NT2/D1 (cell line): ENCODE measurements at regions not wholly inside any gene's neighbourhood (a gene's known extent, or its start where the extent isn't known, plus 50 kb on each side); places are given as distances from the start of the nearest gene placed in this dataset.

Source experiments
- DNase-seq: peaks from one replicate; pipeline ENCODE4 v3.0.0-alpha.2; 2011; ENCODE audit warnings: low read depth, low spot score
- H3K27me3 ChIP-seq: 2 replicates; pipeline ENCODE4 v1.6.0; 2011; ENCODE audit warnings: mild to moderate bottlenecking; ENCODE audit not compliant: insufficient read length, insufficient read depth
- H3K36me3 ChIP-seq: 2 replicates; pipeline ENCODE4 v1.6.1; 2011; ENCODE audit warnings: mild to moderate bottlenecking, low read length, mixed read lengths; ENCODE audit not compliant: insufficient read depth, insufficient read length
- H3K4me1 ChIP-seq: 2 replicates; pipeline ENCODE4 v1.5.1; 2011; ENCODE audit not compliant: insufficient read depth, insufficient read length
- H3K4me3 ChIP-seq: 2 replicates; pipeline ENCODE4 v1.5.1; 2011; ENCODE audit warnings: low read depth; ENCODE audit not compliant: insufficient read length
- H3K9ac ChIP-seq: 2 replicates; pipeline ENCODE4 v1.6.0; 2011; ENCODE audit warnings: low read depth; ENCODE audit not compliant: insufficient read length
- H3K9me3 ChIP-seq: 2 replicates; pipeline ENCODE4 v1.5.1; 2011; ENCODE audit warnings: mild to moderate bottlenecking, low read length; ENCODE audit not compliant: insufficient read depth
- SUZ12 ChIP-seq: IDR thresholded peaks from 2 replicates; pipeline ENCODE4 v1.6.1; 2011; ENCODE audit not compliant: insufficient read length, insufficient read depth; ENCODE audit errors: extremely low read depth
- YY1 ChIP-seq: IDR thresholded peaks from 2 replicates; pipeline ENCODE4 v1.6.1; 2011; ENCODE audit not compliant: insufficient read length, insufficient read depth
- ZNF274 ChIP-seq: IDR thresholded peaks from 2 replicates; pipeline ENCODE4 v1.6.1; 2011; ENCODE audit warnings: mild to moderate bottlenecking, low read depth, low read length

DNA sequence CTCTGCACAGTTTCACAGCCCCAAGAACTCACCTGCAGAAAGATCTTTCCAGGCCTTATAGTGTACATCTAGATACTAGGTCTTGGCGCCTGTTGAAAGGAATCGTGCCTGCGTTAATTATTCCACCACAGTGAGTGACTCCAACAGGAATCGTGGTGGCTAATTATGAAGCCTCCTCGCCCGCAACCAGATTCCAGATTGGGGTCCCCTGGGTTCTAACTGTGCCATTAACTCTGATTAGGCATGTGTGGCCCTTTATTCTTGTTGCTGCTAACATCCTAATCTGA lies 295.3 kb upstream of the MAF start:
- no peak overlapping the region for H3K9ac ChIP-seq
- H3K36me3 ChIP-seq: no peaks in the 10 kb centered on the region
- H3K4me3 ChIP-seq: no peak overlapping the region
- H3K4me1 ChIP-seq: no peaks in the 10 kb centered on the region
- no peak for DNase-seq
- TF ChIP-seq ZNF274 (no peak), YY1 (no peak), SUZ12 (no peak)
- no peaks in the 10 kb centered on the region for H3K9me3 ChIP-seq
- H3K27me3 ChIP-seq: no peaks in the 10 kb centered on the region

DNA sequence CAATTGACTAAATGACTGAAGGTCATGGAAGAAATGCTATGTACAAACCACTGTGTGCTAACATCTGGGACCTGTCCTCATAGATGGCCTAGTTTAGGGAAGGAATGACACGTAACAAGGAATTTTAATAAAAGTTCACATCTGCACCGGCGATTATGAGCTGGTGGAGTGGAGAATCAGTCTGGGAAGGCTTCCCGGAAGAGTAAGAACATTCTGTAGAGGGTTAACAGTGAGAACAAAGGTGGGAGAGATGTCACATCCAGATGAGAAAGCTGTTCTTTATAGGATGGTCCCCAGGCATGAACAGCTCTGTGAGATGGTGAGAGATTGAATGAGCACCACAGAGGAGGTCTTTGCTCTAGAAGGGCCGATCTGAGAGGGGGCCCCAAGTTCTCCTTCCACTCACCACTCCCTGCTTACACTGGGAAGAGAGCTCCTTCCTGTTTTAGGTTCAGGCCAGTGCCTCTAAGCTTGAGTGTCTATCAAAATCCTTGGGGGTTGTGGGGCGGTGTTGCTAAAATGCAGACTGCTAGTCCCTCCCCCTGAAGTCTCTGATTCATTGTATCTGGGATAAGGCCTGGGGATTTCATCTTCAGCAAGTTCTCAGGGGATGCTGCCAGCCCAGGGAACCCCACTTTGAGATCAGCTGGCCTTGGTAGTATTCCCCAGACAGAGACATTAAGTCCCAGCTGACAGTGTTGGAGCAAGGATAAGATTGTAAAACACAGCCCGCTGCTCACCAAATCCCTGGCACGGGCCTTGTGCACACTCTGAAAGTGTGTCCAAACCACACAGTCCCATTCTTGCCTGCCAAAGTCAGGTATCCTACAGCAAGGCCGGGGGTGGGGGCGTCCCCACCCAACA lies 294.7 kb upstream of the MAF start:
- H3K4me1 ChIP-seq: no peaks in the 10 kb centered on the region
- no peak overlapping the region for H3K9ac ChIP-seq
- H3K4me3 ChIP-seq: no peak overlapping the region
- TF ChIP-seq SUZ12 (no peak), ZNF274 (no peak), YY1 (no peak)
- no peaks in the 10 kb centered on the region for H3K27me3 ChIP-seq
- DNase-seq: no peak
- H3K36me3 ChIP-seq: no peaks in the 10 kb centered on the region
- H3K9me3 ChIP-seq: no peaks in the 10 kb centered on the region

DNA sequence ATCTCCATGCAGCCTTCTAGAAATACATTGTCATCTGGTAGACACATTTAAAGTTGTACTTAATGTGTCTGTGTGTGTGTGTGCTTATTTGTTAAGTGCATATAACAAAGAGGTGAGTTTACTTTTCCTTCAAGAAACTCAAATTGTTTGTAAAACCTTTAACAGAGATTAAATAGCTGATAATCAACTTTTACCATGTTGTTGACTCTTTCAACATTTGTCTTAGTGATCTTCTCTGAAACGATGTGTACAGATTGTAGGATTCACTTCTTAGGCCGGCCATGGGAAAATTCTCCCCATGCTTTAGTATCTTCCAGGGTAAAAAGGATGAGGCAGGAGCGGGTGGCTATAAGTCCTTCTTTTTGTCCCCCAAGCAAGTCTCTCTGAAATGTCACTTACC lies 292.9 kb upstream of the MAF start:
- TF ChIP-seq YY1 (no peak), ZNF274 (no peak), SUZ12 (no peak)
- no peak overlapping the region for H3K9ac ChIP-seq
- H3K4me1 ChIP-seq: no peaks in the 10 kb centered on the region
- H3K9me3 ChIP-seq: no peaks in the 10 kb centered on the region
- no peaks in the 10 kb centered on the region for H3K27me3 ChIP-seq
- DNase-seq: no peak
- H3K4me3 ChIP-seq: no peak overlapping the region
- H3K36me3 ChIP-seq: no peaks in the 10 kb centered on the region

DNA sequence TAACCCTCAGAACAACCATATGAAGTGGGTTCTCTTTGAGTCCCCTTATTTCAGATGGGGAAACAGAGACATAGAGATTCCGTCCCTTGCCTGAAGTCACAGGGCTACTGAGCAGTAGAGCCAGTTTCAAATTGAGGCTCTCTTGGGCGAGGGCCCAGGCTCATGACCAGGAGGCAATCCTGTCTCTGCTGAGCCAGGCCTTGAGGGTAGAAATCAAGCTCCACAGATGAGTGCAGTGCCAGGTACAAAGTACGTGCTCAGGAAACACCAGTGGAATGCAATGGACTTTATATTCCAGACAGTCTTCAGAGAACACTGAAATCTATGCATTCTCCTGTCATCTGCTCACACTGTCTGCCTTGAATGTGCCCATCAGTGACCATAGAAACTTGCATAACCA lies 291.7 kb upstream of the MAF start:
- no peak for DNase-seq
- TF ChIP-seq YY1 (no peak), SUZ12 (no peak), ZNF274 (no peak)
- H3K36me3 ChIP-seq: no peaks in the 10 kb centered on the region
- H3K9me3 ChIP-seq: no peaks in the 10 kb centered on the region
- H3K9ac ChIP-seq: no peak overlapping the region
- H3K27me3 ChIP-seq: no peaks in the 10 kb centered on the region
- no peaks in the 10 kb centered on the region for H3K4me1 ChIP-seq
- H3K4me3 ChIP-seq: no peak overlapping the region

DNA sequence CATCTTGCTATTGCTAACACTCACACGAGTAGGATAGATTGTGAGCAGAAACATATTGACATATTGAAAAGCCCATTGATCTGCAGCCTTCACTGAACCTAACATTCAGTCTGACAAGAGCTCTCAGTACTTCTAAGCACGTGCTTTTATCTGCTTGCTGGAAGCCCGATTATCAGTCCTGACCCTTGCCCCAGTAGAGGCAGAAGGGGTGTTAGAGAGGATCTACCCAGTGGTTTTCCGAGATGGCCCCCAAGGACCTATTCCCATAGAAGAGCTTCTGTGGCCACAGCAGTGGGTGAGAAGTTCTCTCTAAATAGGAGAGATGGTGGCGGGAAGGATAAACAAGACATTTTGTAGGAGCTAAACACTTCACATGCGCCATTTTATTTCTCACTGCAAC lies 290.9 kb upstream of the MAF start:
- H3K27me3 ChIP-seq: no peaks in the 10 kb centered on the region
- no peak overlapping the region for H3K4me3 ChIP-seq
- H3K9me3 ChIP-seq: no peaks in the 10 kb centered on the region
- no peaks in the 10 kb centered on the region for H3K36me3 ChIP-seq
- H3K9ac ChIP-seq: no peak overlapping the region
- DNase-seq: no peak
- TF ChIP-seq SUZ12 (no peak), YY1 (no peak), ZNF274 (no peak)
- H3K4me1 ChIP-seq: no peaks in the 10 kb centered on the region

DNA sequence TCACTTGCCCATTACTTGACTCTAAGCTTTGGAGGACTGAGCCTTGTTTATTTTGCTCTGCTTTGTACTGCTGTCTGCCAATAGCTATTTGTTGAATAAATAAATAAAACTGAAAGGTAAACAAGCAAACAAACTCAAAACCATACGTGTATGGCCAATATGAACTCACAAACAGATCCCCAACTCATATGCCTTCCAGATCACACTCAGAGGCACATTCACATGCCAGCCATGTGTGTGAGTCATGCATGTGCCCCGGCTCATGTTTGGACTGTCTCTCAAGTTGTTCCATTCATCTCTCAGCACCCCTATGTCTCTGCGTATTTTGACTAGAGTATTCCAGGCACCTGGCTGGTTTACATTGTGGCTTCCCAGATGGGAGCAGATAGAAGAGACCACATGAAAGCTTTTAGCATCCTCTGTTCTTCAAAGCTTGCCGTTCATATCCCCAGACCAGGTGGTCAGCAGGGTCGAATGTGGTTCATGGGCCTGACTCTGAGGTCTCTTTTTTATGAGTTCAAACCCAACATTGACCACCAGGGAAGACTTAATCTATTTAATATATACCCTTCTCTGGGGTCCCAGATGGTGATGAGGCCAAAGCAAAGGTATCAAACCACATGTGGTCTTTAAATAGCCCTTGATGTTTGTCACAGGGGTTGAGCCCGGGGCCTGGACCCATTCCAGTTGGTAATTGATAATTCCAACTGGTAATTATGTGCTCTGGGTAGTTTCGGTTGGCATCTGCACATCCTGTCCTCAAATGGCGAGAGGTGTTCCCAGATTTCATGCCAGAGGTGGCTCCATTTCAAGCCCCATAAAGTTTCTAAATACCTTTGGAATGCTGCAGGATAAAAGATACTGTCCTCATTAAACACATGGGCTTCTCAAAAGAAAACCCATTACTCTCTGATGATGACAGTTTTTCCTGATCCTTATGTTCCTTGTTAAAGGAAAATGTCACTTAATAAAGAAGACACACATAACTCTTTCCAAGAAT lies 287.3 kb upstream of the MAF start:
- TF ChIP-seq YY1 (no peak), SUZ12 (no peak), ZNF274 (no peak)

DNA sequence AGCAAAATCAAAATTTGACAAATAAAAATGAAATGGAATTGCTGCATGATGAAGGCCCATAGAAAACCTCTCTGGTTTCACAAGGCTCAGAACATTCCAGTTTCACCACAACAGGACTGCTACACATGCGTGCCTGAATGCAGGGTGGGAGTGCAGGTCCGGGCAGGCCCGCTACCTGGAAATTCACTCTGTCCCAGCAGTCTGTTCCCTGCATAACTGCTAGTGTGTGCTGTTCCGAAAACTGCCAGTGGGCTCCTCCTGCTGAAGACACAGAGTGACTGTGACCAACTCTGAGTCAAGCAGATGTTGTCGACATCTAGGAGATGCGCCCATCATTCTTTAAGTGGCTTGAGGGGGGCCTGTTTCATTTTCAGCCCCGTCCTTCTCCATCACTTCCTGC lies 284.8 kb upstream of the MAF start:
- Histone ChIP-seq H3K9ac (no peak overlapping the region), H3K4me1 (no peaks in the 10 kb centered on the region), H3K27me3 (no peaks in the 10 kb centered on the region), H3K36me3 (no peaks in the 10 kb centered on the region), H3K4me3 (no peak overlapping the region), H3K9me3 (no peaks in the 10 kb centered on the region)
- no peak for DNase-seq
- no peak for TF ChIP-seq ZNF274
- no peak for TF ChIP-seq YY1
- no peak for TF ChIP-seq SUZ12

More for the DNA sequence above, 287.3 kb upstream of the MAF start:
- DNase-seq: no peak
- H3K4me1 ChIP-seq: no peaks in the 10 kb centered on the region
- H3K9ac ChIP-seq: no peak overlapping the region
- H3K9me3 ChIP-seq: no peaks in the 10 kb centered on the region
- no peak overlapping the region for H3K4me3 ChIP-seq
- H3K27me3 ChIP-seq: no peaks in the 10 kb centered on the region
- H3K36me3 ChIP-seq: no peaks in the 10 kb centered on the region
